ENCODE measurements at regions not wholly inside any gene's neighbourhood (a gene's known extent, or its start where the extent isn't known, plus 50 kb on each side); places are given as distances from the start of the nearest gene placed in this dataset.

DNA sequence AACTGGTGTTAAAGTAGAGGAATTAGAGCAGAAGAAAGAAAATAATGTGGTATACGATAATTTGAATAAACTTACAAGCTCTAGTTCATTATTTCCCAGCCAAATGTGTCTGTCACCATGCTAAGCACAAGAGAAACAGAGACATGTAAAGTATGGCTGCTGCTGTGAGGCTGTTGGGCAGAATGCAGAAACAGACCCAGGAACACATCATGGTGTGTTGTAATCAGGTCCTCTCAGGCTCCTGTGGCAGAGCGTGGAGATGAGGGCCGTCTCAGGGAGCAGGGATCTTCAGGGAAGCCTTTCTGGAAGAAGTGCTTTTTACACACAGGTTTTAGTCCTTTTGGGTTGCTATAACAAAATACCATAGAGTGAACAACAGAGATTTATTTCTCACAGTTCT, 710.7 kb upstream of the SGCG start:
- no peak for DNase-seq
- no peaks in the 10 kb centered on the region for H3K9me3 ChIP-seq

DNA sequence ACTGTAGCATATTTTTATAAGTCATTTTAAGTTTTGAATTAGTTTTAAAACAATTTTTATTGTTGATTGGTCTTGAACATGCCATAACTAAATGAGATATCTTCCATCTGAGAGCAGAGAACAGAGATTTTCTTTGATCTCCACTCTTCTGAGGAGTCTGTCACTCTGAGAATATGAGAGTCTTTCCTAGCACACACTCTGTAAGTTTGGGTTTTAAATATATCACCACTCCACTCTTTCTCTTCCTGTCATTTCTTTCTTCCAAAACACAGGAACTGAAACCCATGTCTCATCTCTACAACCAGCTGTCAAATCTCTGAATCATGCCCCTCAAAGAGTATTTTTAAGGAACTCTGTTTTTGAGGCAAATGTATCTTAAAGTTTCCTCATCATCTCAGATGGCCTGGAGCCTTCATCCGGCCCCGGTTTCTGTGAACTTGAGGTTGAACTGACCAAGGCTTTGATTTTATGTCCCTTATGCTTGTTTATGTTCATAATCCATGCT, 698.2 kb upstream of the SGCG start:
- intact Hi-C loops (cut with DNase I; ENCODE audit: low total_unique reads): no loop called here
- Histone ChIP-seq H3K4me3 (no peak overlapping the region), H3K27ac (no peak overlapping the region), H3K9me3 (no peaks in the 10 kb centered on the region), H3K36me3 (ENCODE audit: low read depth, missing control alignments) (no peaks in the 10 kb centered on the region), H3K27me3 (no peaks in the 10 kb centered on the region), H3K4me1 (no peaks in the 10 kb centered on the region)
- WGBS, 2 donors: 91 to 95% methylated on average over 2 of the region's 2 CpGs
- TF ChIP-seq, protein P1, sequence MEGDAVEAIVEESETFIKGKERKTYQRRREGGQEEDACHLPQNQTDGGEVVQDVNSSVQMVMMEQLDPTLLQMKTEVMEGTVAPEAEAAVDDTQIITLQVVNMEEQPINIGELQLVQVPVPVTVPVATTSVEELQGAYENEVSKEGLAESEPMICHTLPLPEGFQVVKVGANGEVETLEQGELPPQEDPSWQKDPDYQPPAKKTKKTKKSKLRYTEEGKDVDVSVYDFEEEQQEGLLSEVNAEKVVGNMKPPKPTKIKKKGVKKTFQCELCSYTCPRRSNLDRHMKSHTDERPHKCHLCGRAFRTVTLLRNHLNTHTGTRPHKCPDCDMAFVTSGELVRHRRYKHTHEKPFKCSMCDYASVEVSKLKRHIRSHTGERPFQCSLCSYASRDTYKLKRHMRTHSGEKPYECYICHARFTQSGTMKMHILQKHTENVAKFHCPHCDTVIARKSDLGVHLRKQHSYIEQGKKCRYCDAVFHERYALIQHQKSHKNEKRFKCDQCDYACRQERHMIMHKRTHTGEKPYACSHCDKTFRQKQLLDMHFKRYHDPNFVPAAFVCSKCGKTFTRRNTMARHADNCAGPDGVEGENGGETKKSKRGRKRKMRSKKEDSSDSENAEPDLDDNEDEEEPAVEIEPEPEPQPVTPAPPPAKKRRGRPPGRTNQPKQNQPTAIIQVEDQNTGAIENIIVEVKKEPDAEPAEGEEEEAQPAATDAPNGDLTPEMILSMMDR (IDR thresholded peaks at IDR 0.05): no peak
- TF ChIP-seq POLR2A (IDR thresholded peaks at IDR 0.05): no peak
- DNase-seq: no peak

More for the DNA sequence above, 710.7 kb upstream of the SGCG start:
- intact Hi-C loops (cut with DNase I; ENCODE audit: low total_unique reads): no loop called here
- Histone ChIP-seq H3K4me3 (no peak overlapping the region), H3K36me3 (ENCODE audit: low read depth, missing control alignments) (no peaks in the 10 kb centered on the region), H3K27ac (no peak overlapping the region), H3K4me1 (peaks cover 6% of the 10 kb centered on the region), H3K27me3 (no peaks in the 10 kb centered on the region)
- 89 to 92% methylated on average over 3 of the region's 3 CpGs for WGBS, 2 donors
- TF ChIP-seq POLR2A (IDR thresholded peaks at IDR 0.05): no peak
- TF ChIP-seq, protein P1 (IDR thresholded peaks at IDR 0.05): no peak

DNA sequence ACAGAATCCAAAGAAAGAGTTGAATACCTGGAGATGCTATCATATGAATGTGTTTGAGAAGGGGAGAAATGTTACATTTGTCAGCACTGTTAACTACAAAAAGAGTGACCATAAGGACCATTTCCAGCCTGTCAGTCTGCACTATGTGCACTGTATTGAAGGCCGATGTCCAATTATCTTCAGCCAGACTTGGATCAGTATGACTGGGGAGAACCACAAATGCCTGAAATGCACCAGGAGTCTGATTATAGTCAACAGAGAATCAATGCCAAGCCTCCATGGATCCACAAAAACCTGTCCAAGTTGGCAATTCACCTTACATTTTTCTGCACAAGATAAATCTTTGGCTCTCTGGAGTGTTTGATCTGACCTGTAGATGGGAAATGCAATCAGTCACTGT, 697.5 kb upstream of the SGCG start:
- no peak overlapping the region for H3K4me3 ChIP-seq
- TF ChIP-seq, protein P1 (IDR thresholded peaks at IDR 0.05): no peak
- TF ChIP-seq POLR2A (IDR thresholded peaks at IDR 0.05): no peak
- H3K9me3 ChIP-seq: no peaks in the 10 kb centered on the region
- no peak for DNase-seq
- no peaks in the 10 kb centered on the region for H3K36me3 ChIP-seq (ENCODE audit: low read depth, missing control alignments)
- H3K27me3 ChIP-seq: no peaks in the 10 kb centered on the region
- no peak overlapping the region for H3K27ac ChIP-seq
- H3K4me1 ChIP-seq: no peaks in the 10 kb centered on the region
- WGBS, 2 donors: 90% methylated on average over 1 of the region's 1 CpG
- intact Hi-C loops (cut with DNase I; ENCODE audit: low total_unique reads): no loop called here

DNA sequence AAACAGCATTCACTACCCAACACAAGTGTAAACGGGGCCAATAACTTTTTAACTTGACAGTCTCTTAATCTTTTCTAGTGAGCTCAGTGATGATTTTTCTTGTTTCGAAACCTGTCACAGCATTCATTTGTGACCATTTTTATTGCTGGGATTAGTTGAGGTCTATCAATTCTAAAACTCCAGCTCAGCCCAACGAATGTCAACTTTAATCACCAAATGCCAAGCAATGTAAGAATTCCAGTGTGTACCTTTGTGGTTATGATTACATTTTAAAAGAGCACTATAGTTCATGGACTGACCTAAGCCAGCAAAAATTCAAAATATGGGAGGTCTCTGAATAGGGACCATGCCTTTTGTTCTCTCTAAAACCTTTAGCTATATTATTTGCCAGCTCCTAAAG, 694.3 kb upstream of the SGCG start:
- 63 to 77% methylated on average over 3 of the region's 3 CpGs for WGBS, 2 donors
- DNase-seq: no peak
- TF ChIP-seq POLR2A (IDR thresholded peaks at IDR 0.05): no peak
- TF ChIP-seq, protein P1 (IDR thresholded peaks at IDR 0.05): no peak

DNA sequence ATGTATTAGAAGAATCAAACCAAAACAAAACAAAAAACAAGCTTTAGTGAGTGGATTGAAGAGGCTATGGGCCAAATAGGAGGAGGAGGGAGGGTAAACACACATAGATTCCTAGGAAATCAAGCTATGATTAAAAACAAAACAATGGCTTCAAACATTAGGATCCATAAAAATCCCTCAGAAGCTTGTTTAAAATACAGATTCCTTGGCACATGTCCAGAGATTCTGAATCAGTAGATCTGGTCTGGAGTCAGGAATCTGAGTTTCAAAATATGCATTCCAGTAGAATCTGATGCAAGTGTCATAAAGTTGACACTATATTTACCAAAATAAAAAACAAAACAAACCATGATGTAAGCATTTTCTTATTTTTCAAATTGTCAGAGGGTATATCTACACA, 692.8 kb upstream of the SGCG start:
- Histone ChIP-seq H3K27ac (no peak overlapping the region), H3K36me3 (ENCODE audit: low read depth, missing control alignments) (no peaks in the 10 kb centered on the region), H3K4me1 (no peaks in the 10 kb centered on the region), H3K27me3 (no peaks in the 10 kb centered on the region), H3K9me3 (no peaks in the 10 kb centered on the region), H3K4me3 (no peak overlapping the region)
- intact Hi-C loops (cut with DNase I; ENCODE audit: low total_unique reads): no loop called here
- no peak for DNase-seq
- TF ChIP-seq POLR2A (IDR thresholded peaks at IDR 0.05): no peak
- TF ChIP-seq, protein P1 (IDR thresholded peaks at IDR 0.05): no peak

More for the DNA sequence above, 694.3 kb upstream of the SGCG start:
- Histone ChIP-seq H3K4me3 (no peak overlapping the region), H3K27ac (no peak overlapping the region), H3K36me3 (ENCODE audit: low read depth, missing control alignments) (no peaks in the 10 kb centered on the region), H3K9me3 (no peaks in the 10 kb centered on the region), H3K4me1 (no peaks in the 10 kb centered on the region), H3K27me3 (no peaks in the 10 kb centered on the region)
- intact Hi-C loops (cut with DNase I; ENCODE audit: low total_unique reads): no loop called here

Data from testis (tissue), 2 donors.